IMR-90 (cell line): ENCODE measurements at regions not wholly inside any gene's neighbourhood (a gene's known extent, or its start where the extent isn't known, plus 50 kb on each side); places are given as distances from the start of the nearest gene placed in this dataset.
A peak's percentile ranks its signal among the peaks of the same experiment; 100 is the strongest.

Source experiments
- ATAC-seq: fragments of 200-7000 bp; cut with Tn5 transposase; 2 replicates; pipeline ENCODE4 v1.9.1; 2020; ENCODE audit warnings: low read depth, mild to moderate bottlenecking, moderate library complexity
- BruUV-seq: library from RNA; stranded (reverse); fragments of 400-500 nt; replicated peaks from 2 replicates; lab custom pipeline; 2021; lab: Mats Ljungman, UMichigan
- CTCF ChIA-PET: fragments of 300-600 bp; formaldehyde crosslinking; extraction: SDS; loops from one replicate; lab custom pipeline; 2021; ENCODE audit warnings: antibody characterized with exemption; lab: Yijun Ruan, JAX
- POLR2A ChIA-PET: fragments of 300-600 bp; sonication (Branson Sonifier 250); formaldehyde crosslinking; loops from one replicate; lab custom pipeline; 2022; ENCODE audit warnings: antibody characterized with exemption; ENCODE audit not compliant: unreplicated experiment; lab: Charles Lee
- DNase-seq: peaks from one replicate; pipeline ENCODE4 v3.0.0; 2013
- H2AFZ ChIP-seq: replicated peaks from 2 replicates; pipeline ENCODE3; 2013; ENCODE audit warnings: low read length, mild to moderate bottlenecking; ENCODE audit not compliant: poor library complexity
- H2AK5ac ChIP-seq: 2 replicates; pipeline ENCODE4 v1.6.1; 2013; ENCODE audit warnings: low read depth, low read length, inconsistent platforms
- H2AK9ac ChIP-seq: replicated peaks from 2 replicates; pipeline ENCODE3; 2013; ENCODE audit warnings: mild to moderate bottlenecking, low read depth, low read length, moderate library complexity; ENCODE audit not compliant: poor library complexity
- H2BK120ac ChIP-seq: 2 replicates; pipeline ENCODE4 v1.6.1; 2013; ENCODE audit warnings: low read depth, low read length, inconsistent platforms
- H2BK15ac ChIP-seq: 3 replicates; pipeline ENCODE4 v1.6.1; 2013; ENCODE audit warnings: low read depth, low read length, inconsistent platforms
- H2BK20ac ChIP-seq: 2 replicates; pipeline ENCODE4 v1.6.1; 2013; ENCODE audit warnings: low read depth, mild to moderate bottlenecking, inconsistent platforms, low read length, moderate library complexity
- H2BK5ac ChIP-seq: 2 replicates; pipeline ENCODE4 v1.6.1; 2013; ENCODE audit warnings: mild to moderate bottlenecking, low read depth, low read length, inconsistent platforms; ENCODE audit not compliant: poor library complexity, severe bottlenecking
- H3K14ac ChIP-seq: replicated peaks from 2 replicates; pipeline ENCODE4 v1.6.1; 2013; ENCODE audit warnings: low read depth, low read length, inconsistent platforms
- H3K18ac ChIP-seq: 2 replicates; pipeline ENCODE4 v1.6.1; 2013; ENCODE audit warnings: low read depth, low read length, control low read depth
- H3K23ac ChIP-seq: 2 replicates; pipeline ENCODE4 v1.6.1; 2013; ENCODE audit warnings: low read depth, low read length, inconsistent platforms
- H3K27ac ChIP-seq: 2 replicates; pipeline ENCODE4 v1.5.1; 2013; ENCODE audit warnings: mild to moderate bottlenecking, control low read depth, low read length; ENCODE audit not compliant: insufficient read depth
- H3K27me3 ChIP-seq: 2 replicates; pipeline ENCODE4 v1.6.1; 2013; ENCODE audit warnings: low read length; ENCODE audit not compliant: control insufficient read depth, insufficient read depth
- H3K36me3 ChIP-seq: 2 replicates; pipeline ENCODE4 v1.6.1; 2013; ENCODE audit warnings: low read length, mixed read lengths; ENCODE audit not compliant: control insufficient read depth, insufficient read depth
- H3K4ac ChIP-seq: 2 replicates; pipeline ENCODE4 v1.6.1; 2013; ENCODE audit warnings: low read depth, low read length, inconsistent platforms
- H3K4me1 ChIP-seq: 2 replicates; pipeline ENCODE4 v1.6.1; 2013; ENCODE audit warnings: low read length, mixed read lengths; ENCODE audit not compliant: control insufficient read depth, insufficient read depth
- H3K4me2 ChIP-seq: 2 replicates; pipeline ENCODE4 v1.6.1; 2013; ENCODE audit warnings: low read depth, mild to moderate bottlenecking, control low read depth, low read length, moderate library complexity
- H3K4me3 ChIP-seq: 2 replicates; pipeline ENCODE4 v1.5.1; 2013; ENCODE audit warnings: low read depth, mild to moderate bottlenecking, control low read depth, low read length, moderate library complexity; ENCODE audit not compliant: insufficient read depth
- H3K56ac ChIP-seq: 2 replicates; pipeline ENCODE4 v1.6.1; 2013; ENCODE audit warnings: low read length, inconsistent platforms; ENCODE audit not compliant: insufficient read depth; ENCODE audit errors: extremely low read depth
- H3K79me1 ChIP-seq, 2 experiments: 2 replicates each; pipeline ENCODE4 v1.6.1; 2013; ENCODE audit warnings: low read length in 2 of 2, inconsistent platforms in 1 of 2, low read depth in 1 of 2
- H3K9ac ChIP-seq: 2 replicates; pipeline ENCODE4 v1.6.1; 2013; ENCODE audit warnings: low read depth, low read length, control low read depth
- H3K9me1 ChIP-seq: 2 replicates; pipeline ENCODE4 v1.6.1; 2013; ENCODE audit warnings: low read length, inconsistent platforms; ENCODE audit not compliant: insufficient read depth
- H3K9me3 ChIP-seq: 2 replicates; pipeline ENCODE4 v1.6.1; 2013; ENCODE audit warnings: low read length; ENCODE audit not compliant: control insufficient read depth, insufficient read depth
- H4K20me1 ChIP-seq: 2 replicates; pipeline ENCODE4 v1.6.1; 2013; ENCODE audit warnings: low read length, inconsistent platforms; ENCODE audit not compliant: insufficient read depth
- H4K5ac ChIP-seq: 2 replicates; pipeline ENCODE4 v1.6.1; 2013; ENCODE audit warnings: mild to moderate bottlenecking, low read depth, low read length, control low read depth
- H4K8ac ChIP-seq, 2 experiments: 2 replicates each; pipeline ENCODE4 v1.6.1; 2013; ENCODE audit warnings: low read depth in 2 of 2, low read length in 2 of 2, control low read depth in 1 of 2, inconsistent platforms in 1 of 2
- H4K91ac ChIP-seq: 2 replicates; pipeline ENCODE4 v1.6.1; 2013; ENCODE audit warnings: low read depth, low read length, inconsistent platforms; ENCODE audit not compliant: insufficient read depth
- CEBPB ChIP-seq: IDR thresholded peaks from 2 replicates; pipeline ENCODE4 v1.6.1; 2012; ENCODE audit warnings: low read depth, low read length, improper control_type of control experiment
- CHD1 ChIP-seq: IDR thresholded peaks from 2 replicates; pipeline ENCODE4 v1.6.1; 2012; ENCODE audit warnings: low read depth, low read length, improper control_type of control experiment
- WGBS, 2 experiments: methylation state at CpG; one replicate each; pipeline versions ENCODE4 v1.1.5 to v1.1.7; 2013; ENCODE audit warnings: missing lambda C conversion rate in 2 of 2; ENCODE audit not compliant: insufficient read length in 1 of 2; ENCODE audit errors: extremely low coverage in 2 of 2; 5-methylcytosine and 5-hydroxymethylcytosine counted together
- dilution Hi-C: fragments of 300-500 bp; cut with HindIII; formaldehyde crosslinking; loops from one replicate; pipeline ENCODE4 v1.14.3; 2018; ENCODE audit warnings: low sequenced_read_pairs; ENCODE audit not compliant: unreplicated experiment
- in situ Hi-C: fragments of 300-500 bp; cut with MboI; formaldehyde crosslinking; loops from 3 replicates; pipeline ENCODE4 v1.14.3; 2019; ENCODE audit warnings: low sequenced_read_pairs, inconsistent platforms, mixed read lengths
- intact Hi-C: fragments of 100-400 bp; cut with micrococcal nuclease; formaldehyde crosslinking; loops from 2 replicates; pipeline ENCODE4 v1.10.0; 2022

DNA sequence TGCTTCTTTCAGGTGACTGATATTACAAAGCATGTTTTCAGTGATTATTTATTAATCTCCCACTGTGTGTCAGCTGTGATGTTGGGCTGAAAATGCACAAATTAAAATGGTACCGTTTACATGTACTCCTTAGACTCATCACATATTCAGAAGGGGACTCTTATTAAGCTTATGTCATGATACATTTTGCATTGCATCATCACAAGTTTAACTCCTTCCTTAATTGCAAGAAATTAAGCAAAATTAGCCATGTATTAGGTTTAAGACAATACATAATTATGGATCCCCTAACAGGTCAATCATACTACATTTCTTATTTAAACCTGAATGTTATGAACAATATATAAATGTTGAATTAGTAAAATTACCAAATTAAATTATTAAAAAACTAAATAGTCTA is 899.1 kb downstream of the TMEM182 start:
- Histone ChIP-seq H2BK5ac (no peak overlapping the region), H4K20me1 (no peaks in the 10 kb centered on the region), H3K36me3 (no peaks in the 10 kb centered on the region), H2AK5ac (no peak overlapping the region), H3K4me3 (no peak overlapping the region), H4K8ac (no peak overlapping the region), H3K56ac (no peak overlapping the region), H2BK20ac (no peak overlapping the region), H2BK120ac (no peak overlapping the region), H3K9me1 (no peaks in the 10 kb centered on the region), H3K9me3 (peaks cover 6% of the 10 kb centered on the region; the same call in 1 of the 2 replicates), H3K23ac (no peak overlapping the region), H4K91ac (no peak overlapping the region), H3K9ac (no peak overlapping the region), H3K79me1 (no peaks in the 10 kb centered on the region), H3K18ac (no peak overlapping the region), H3K27ac (no peak overlapping the region), H3K4me1 (no peaks in the 10 kb centered on the region), H3K4ac (no peak overlapping the region), H2BK15ac (no peak overlapping the region), H4K5ac (no peak overlapping the region), H2AK9ac (no peak overlapping the region), H3K4me2 (no peak overlapping the region), H2AFZ (no peak overlapping the region), H3K14ac (no peak overlapping the region), H3K27me3 (no peaks in the 10 kb centered on the region)
- ATAC-seq (no peak), DNase-seq (no peak)
- no TSS peak for BruUV-seq
- in situ Hi-C loops (no loop called here), dilution Hi-C loops (no loop called here), intact Hi-C loops (no loop called here)
- peak; percentile 42 for TF ChIP-seq CEBPB
- TF ChIP-seq CHD1: no peak
- WGBS, 2 experiments: no CpG with 5 or more reads among the region's 1 CpG
- ChIA-PET CTCF (no interaction called here), POLR2A (no interaction called here)
